ENCODE measurements at regions not wholly inside any gene's neighbourhood (a gene's known extent, or its start where the extent isn't known, plus 50 kb on each side); places are given as distances from the start of the nearest gene placed in this dataset.

DNA sequence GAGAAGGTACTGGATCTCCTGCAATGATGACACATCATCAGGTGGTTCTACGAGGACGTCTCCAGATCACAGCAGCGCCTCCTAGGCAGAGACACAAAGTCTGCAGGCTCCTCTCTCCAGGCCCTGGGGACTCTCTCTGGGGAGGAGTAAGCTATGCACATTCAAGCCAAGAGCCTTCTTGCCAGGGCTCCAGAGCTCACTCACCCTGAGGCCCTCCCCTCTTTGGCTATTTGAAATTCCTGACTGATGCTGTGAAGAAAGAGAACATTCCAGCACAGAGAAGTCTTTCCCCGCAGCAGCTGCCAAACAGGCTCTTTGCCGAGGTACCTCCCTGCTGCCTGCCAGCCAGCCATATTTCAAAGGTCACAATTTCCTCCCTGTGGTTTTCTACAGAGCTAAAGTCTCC lies 204.9 kb downstream of the CSNK2A3 start:
- peak; percentile 96 to 98 for ATAC-seq
- intact Hi-C loops (cut with DNase I): no loop called here

GRCh38 chr11:11146830-11147229 lies 206.2 kb downstream of the CSNK2A3 start:
- intact Hi-C loops (cut with DNase I): no loop called here
- DNase-seq (no peak), ATAC-seq (no peak)

More for the DNA sequence above, 204.9 kb downstream of the CSNK2A3 start:
- DNase-seq: peak; percentile 85

- ATAC-seq (no peak), DNase-seq (no peak)
- intact Hi-C loops (cut with DNase I): no loop called here
Observed at GRCh38 chr11:11143849-11144248, 209.2 kb downstream of the CSNK2A3 start.

GRCh38 chr11:11142430-11142829 lies 210.6 kb downstream of the CSNK2A3 start:
- DNase-seq (no peak), ATAC-seq (peak in 1 of 2 donors; percentile 25)
- intact Hi-C loops (cut with DNase I): no loop called here

DNA sequence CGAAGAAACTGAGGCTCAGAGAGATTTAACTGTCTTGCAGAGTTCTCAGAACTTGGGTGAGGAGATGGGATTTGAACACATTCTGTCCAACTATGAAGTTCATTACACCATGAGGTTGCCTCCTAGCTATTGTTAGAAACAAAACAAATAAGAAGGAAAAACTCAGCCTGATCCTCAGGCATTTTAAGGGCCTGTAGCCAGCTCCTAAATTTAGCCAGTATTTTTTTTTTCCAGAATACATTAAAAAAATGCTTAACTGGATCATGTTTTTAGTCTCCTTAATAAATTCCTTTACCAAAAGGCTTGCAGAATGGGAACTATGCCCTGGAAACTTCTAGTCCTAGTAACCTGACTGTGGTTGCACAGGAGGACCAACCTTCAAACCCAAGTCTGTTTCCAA lies 212.0 kb downstream of the CSNK2A3 start:
- no peak for DNase-seq
- no peak for ATAC-seq
- intact Hi-C loops (cut with DNase I): no loop called here

- intact Hi-C loops (cut with DNase I): no loop called here
- DNase-seq (no peak), ATAC-seq (no peak)
Observed at GRCh38 chr11:11140510-11140909, 212.5 kb downstream of the CSNK2A3 start.

GRCh38 chr11:11137339-11137738 lies 215.7 kb downstream of the CSNK2A3 start:
- ATAC-seq (no peak), DNase-seq (no peak)
- intact Hi-C loops (cut with DNase I): no loop called here

GRCh38 chr11:11135820-11136476 lies 217.1 kb downstream of the CSNK2A3 start:
- ATAC-seq: no peak
- intact Hi-C loops (cut with DNase I): no loop called here

DNA sequence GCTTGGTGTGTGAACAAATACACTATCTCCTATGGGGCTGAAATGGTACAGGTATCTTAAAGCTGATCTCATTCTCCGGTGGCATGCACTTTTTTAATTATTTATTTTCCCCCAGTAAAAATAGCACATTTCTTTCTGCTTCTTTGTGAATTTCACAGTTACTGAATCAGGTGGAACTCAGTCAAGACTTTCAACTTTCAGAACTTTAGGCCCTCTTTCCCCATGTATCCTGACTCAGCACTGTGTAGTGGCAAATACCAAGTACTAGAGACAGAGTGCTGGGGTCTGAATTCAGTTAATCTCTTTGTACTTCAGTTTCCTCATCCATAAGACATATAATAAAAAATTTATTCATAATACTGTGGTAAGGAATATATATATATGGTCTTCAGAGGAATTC lies 223.9 kb downstream of the CSNK2A3 start:
- DNase-seq: no peak
- intact Hi-C loops (cut with DNase I): no loop called here

More at GRCh38 chr11:11135820-11136476, 217.1 kb downstream of the CSNK2A3 start:
- DNase-seq: no peak

DNA sequence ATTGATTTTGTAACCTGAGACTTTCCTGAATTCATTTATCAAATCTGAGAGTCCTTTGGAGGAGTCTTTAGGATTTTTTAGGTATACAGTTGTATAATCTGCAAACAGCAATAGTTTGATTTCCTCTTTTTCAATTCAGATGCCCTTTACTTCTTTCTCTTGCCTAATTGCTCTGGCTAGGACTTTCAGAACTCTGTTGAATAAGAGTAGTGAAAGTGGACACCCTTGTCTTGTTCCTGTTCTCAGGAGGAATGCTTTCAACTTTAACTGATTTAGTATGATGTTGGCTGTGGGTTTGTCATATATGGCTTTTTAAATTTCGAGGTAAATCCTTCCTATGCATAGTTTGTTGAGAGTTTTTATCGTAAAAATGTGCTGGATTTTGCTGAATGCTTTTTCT lies 227.4 kb downstream of the CSNK2A3 start:
- intact Hi-C loops (cut with DNase I): no loop called here
- ATAC-seq (no peak), DNase-seq (no peak)

More for the DNA sequence above, 223.9 kb downstream of the CSNK2A3 start:
- no peak for ATAC-seq

- intact Hi-C loops (cut with DNase I): no loop called here
- DNase-seq (no peak), ATAC-seq (no peak)
Observed at GRCh38 chr11:11122749-11123148, 230.3 kb downstream of the CSNK2A3 start.

GRCh38 chr11:11119917-11120316 lies 233.1 kb downstream of the CSNK2A3 start:
- ATAC-seq (no peak), DNase-seq (no peak)
- intact Hi-C loops (cut with DNase I): no loop called here

- DNase-seq (no peak), ATAC-seq (no peak)
- intact Hi-C loops (cut with DNase I): no loop called here
Observed at GRCh38 chr11:11117730-11118129, 235.3 kb downstream of the CSNK2A3 start.

DNA sequence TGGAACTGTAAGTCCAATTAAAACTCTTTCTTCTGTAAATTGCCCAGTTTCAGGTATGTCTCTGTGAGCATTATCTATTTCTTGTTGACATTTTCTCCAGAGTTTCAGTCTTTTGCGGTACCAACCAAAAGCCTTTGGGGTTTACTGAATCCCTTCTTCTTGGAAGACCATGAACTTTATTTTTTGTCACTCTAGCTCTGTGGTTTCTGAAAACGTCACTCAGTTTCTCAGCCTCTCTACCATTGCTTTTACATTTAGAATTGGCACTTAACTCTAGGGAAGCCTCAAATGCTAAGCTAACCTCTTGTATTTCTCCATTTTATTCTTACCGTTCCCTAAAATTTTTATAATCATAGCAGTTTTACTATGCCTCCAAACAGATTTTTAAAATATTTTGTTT lies 237.6 kb downstream of the CSNK2A3 start:
- DNase-seq (no peak), ATAC-seq (no peak)
- intact Hi-C loops (cut with DNase I): no loop called here

DNA sequence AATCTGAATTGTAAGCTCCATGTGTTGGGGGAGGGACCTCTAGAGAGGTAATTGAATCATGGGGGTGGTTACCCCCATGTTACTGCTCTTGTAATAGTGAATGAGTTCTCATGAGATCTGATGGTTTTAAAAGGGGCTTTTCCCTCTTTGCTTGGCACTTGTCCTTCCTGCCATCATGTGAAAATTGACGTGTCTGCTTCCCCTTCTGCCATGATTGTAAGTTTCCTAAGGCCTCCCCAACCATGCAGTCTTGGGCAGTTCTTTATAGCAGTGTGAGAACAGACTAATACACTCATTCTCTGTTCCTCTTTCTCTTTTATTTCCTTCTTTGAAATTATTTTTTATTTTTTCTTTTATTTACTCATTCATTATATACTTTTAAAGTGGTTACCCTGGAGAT lies 239.4 kb downstream of the CSNK2A3 start:
- ATAC-seq (no peak), DNase-seq (no peak)
- intact Hi-C loops (cut with DNase I): no loop called here

DNA sequence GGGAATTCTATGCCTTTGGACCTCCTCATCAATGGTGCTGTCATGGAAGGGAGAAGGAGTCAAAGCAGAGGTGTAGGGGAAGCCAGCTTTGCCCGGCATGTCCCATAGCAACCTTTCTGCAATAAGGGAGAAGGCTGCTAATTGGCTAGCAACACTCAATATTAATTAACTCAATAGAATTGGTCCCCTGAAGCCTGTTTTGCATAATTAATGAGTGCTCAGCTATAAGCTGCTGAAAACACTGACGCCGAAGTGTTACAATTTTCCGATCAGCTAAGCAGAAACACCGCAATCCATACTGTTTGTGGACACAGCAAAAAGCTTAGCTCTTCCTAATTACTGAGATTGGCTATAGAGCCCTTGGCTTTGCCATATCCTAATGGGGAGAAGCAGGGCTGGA lies 245.0 kb downstream of the CSNK2A3 start:
- no peak for DNase-seq
- intact Hi-C loops (cut with DNase I): no loop called here

GRCh38 chr11:11107076-11107723 lies 245.8 kb downstream of the CSNK2A3 start:
- no peak for DNase-seq
- ATAC-seq: no peak
- intact Hi-C loops (cut with DNase I): no loop called here

More for the DNA sequence above, 245.0 kb downstream of the CSNK2A3 start:
- no peak for ATAC-seq

DNA sequence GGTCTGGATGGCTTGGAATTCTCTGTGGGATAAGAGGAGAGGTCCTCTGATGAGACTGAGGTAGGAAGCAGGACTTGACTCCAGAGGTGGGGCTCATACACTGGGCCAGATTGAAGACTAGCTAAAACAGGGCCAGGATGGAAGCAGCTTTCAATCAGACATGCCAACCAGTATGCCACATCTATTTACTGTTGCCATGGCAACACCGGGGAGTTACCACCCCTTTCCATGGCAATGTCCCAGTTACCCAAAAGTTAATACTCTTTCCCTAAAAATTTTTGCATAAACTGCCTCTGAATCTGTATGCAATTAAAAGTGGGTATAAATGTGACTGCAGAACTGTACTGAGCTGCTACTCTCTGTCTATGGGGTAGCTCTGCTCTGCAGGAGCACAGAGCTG lies 247.5 kb upstream of the ZBED5 start:
- no peak for ATAC-seq
- intact Hi-C loops (cut with DNase I): no loop called here
- no peak for DNase-seq

DNA sequence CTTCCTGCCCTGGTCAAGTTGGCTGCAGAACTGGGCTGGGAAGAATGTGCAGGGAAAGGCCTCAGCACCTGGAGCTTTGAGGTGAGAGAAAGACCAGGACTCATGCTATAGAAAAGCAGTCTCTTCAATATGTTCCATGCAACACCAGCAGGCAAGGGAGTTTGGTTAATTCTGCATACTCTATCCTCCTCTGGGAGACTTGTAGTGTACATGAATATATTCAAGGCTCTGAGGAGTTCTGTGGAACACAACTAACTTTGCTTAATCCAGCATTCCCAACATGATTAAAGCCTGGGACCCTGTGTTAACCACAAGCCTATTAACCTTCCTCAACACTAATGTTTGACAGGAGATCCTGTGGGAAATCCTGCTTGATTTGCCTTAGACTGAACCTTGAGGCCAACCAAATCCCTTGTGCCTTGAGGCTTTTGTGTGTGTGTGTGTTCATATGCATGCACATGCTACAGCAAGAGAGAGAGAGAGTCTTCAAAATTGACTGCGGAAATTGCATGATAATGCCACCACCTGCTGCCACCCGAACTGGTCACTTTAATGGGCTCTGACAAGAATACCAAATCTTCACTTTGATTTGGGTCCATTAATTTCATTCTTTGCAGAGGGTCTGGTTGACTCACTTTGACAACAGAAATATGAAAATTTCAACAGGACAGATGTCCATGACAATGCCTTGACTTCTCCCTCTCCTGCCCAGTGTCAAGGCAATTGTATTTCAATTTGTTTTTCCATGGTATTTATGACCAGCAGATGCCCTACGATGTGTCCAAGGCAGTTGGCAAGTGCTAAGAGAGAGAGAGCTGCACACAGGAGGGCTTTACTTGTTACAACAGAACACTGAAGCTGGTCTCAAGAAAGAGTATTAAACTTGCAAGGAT lies 238.2 kb upstream of the ZBED5 start:
- intact Hi-C loops (cut with DNase I): no loop called here
- DNase-seq (no peak), ATAC-seq (no peak)

GRCh38 chr11:11090495-11090894 lies 232.6 kb upstream of the ZBED5 start:
- DNase-seq (no peak), ATAC-seq (no peak)
- intact Hi-C loops (cut with DNase I): no loop called here

Data from left cardiac atrium (tissue), 4 donors.